ENCODE measurements at regions not wholly inside any gene's neighbourhood (a gene's known extent, or its start where the extent isn't known, plus 50 kb on each side); places are given as distances from the start of the nearest gene placed in this dataset.

DNA sequence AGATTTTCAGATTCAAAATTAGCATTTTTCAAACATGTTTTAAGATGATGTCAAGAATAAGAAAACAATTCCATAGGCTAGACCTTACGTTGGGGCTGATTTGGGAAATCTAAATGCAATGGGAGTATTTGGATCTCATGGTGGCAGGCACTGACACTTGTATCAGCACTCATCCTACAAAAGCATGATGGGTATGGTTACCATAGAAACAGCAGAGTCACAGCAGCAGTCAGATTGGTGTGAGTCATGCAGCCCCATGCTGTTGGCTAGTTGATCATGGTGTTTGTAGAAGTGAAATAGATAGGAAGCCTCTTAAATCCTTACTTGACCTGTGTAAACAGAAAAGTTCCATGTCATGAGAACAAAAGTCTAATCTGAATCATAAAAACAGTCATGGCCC, 1637.3 kb upstream of the PABPC4L start:
- Mint-ChIP-seq H3K9me3 (ENCODE audit: unreplicated experiment) (no peaks in the 10 kb centered on the region), H3K4me1 (ENCODE audit: unreplicated experiment) (peaks cover 8% of the 10 kb centered on the region), H3K27me3 (ENCODE audit: unreplicated experiment) (no peaks in the 10 kb centered on the region), H3K36me3 (ENCODE audit: unreplicated experiment) (no peaks in the 10 kb centered on the region), H3K27ac (ENCODE audit: unreplicated experiment) (peak overlapping the region; percentile 29), H3K4me3 (ENCODE audit: unreplicated experiment) (no peak overlapping the region)
- TF ChIP-seq, protein P1, sequence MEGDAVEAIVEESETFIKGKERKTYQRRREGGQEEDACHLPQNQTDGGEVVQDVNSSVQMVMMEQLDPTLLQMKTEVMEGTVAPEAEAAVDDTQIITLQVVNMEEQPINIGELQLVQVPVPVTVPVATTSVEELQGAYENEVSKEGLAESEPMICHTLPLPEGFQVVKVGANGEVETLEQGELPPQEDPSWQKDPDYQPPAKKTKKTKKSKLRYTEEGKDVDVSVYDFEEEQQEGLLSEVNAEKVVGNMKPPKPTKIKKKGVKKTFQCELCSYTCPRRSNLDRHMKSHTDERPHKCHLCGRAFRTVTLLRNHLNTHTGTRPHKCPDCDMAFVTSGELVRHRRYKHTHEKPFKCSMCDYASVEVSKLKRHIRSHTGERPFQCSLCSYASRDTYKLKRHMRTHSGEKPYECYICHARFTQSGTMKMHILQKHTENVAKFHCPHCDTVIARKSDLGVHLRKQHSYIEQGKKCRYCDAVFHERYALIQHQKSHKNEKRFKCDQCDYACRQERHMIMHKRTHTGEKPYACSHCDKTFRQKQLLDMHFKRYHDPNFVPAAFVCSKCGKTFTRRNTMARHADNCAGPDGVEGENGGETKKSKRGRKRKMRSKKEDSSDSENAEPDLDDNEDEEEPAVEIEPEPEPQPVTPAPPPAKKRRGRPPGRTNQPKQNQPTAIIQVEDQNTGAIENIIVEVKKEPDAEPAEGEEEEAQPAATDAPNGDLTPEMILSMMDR (IDR thresholded peaks at IDR 0.05), result no peak
- no peak for DNase-seq (ENCODE audit: extremely low spot score, unreplicated experiment)

- TF ChIP-seq, protein P1 (IDR thresholded peaks at IDR 0.05), result no peak
- Mint-ChIP-seq H3K36me3 (ENCODE audit: unreplicated experiment) (no peaks in the 10 kb centered on the region), H3K4me1 (ENCODE audit: unreplicated experiment) (peaks cover 8% of the 10 kb centered on the region), H3K27ac (ENCODE audit: unreplicated experiment) (no peak overlapping the region), H3K9me3 (ENCODE audit: unreplicated experiment) (no peaks in the 10 kb centered on the region), H3K4me3 (ENCODE audit: unreplicated experiment) (no peak overlapping the region), H3K27me3 (ENCODE audit: unreplicated experiment) (no peaks in the 10 kb centered on the region)
- DNase-seq (ENCODE audit: extremely low spot score, unreplicated experiment), result no peak
Measured at GRCh38 chr4:135834471-135834870, 1632.9 kb upstream of the PABPC4L start.

- TF ChIP-seq, protein P1 (IDR thresholded peaks at IDR 0.05), result no peak
- peaks cover 2% of the 10 kb centered on the region for H3K4me1 Mint-ChIP-seq (ENCODE audit: unreplicated experiment)
- H3K36me3 Mint-ChIP-seq (ENCODE audit: unreplicated experiment), result no peaks in the 10 kb centered on the region
- no peak overlapping the region for H3K4me3 Mint-ChIP-seq (ENCODE audit: unreplicated experiment)
- no peaks in the 10 kb centered on the region for H3K9me3 Mint-ChIP-seq (ENCODE audit: unreplicated experiment)
- H3K27me3 Mint-ChIP-seq (ENCODE audit: unreplicated experiment), result no peaks in the 10 kb centered on the region
- H3K27ac Mint-ChIP-seq (ENCODE audit: unreplicated experiment), result no peak overlapping the region
- DNase-seq (ENCODE audit: extremely low spot score, unreplicated experiment), result no peak
Measured at GRCh38 chr4:135833529-135833928, 1631.9 kb upstream of the PABPC4L start.

DNA sequence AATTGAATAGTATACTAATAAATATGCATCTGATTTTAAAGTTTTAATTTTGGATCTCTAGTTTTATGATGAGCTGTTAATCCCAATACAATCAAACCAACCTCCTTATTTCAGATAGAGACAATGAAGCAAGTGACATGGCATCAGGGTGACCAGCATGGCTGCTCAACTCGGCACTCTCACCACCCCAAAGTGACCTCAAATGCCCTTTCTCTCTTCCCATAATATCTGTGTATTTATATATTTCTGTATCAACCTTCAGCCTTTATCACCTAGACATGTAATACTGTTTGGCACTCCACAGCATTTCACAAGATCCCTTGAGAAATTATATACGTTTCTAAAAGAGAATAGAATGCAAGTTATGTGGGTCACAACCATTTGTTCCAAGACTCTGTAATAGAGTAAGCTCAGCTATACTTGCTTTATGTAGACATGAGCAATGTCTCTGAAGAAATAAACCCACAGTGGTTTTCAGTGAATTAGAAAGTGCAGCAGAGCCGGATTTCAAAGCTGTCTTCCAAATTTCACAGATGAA, 1623.2 kb upstream of the PABPC4L start:
- peaks cover 2% of the 10 kb centered on the region for H3K27me3 Mint-ChIP-seq (ENCODE audit: unreplicated experiment)
- no peaks in the 10 kb centered on the region for H3K36me3 Mint-ChIP-seq (ENCODE audit: unreplicated experiment)
- no peak overlapping the region for H3K4me3 Mint-ChIP-seq (ENCODE audit: unreplicated experiment)
- H3K9me3 Mint-ChIP-seq (ENCODE audit: unreplicated experiment), result no peaks in the 10 kb centered on the region
- no peak overlapping the region for H3K27ac Mint-ChIP-seq (ENCODE audit: unreplicated experiment)
- DNase-seq (ENCODE audit: extremely low spot score, unreplicated experiment), result no peak
- TF ChIP-seq, protein P1 (IDR thresholded peaks at IDR 0.05), result no peak
- H3K4me1 Mint-ChIP-seq (ENCODE audit: unreplicated experiment), result no peaks in the 10 kb centered on the region

DNA sequence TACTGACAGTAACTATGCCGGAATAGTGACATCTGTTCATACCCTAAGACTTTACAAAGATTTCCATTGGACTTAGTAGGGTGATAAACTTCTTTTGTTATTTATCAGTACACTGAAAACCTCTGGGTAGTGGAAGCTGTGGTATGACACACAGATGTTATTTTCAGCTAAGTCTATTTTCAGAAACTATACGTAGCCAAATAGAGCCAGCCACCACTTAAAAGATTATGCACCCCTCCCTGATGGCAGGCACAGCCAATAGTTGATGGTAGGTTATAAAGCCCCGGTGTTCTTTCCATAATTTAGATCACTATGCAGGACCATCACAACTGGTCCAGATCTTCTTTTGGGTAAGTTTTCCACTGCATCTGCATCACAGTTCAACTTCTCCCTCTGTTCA, 1603.2 kb upstream of the PABPC4L start:
- no peaks in the 10 kb centered on the region for H3K9me3 Mint-ChIP-seq (ENCODE audit: unreplicated experiment)
- TF ChIP-seq, protein P1 (IDR thresholded peaks at IDR 0.05), result no peak
- no peaks in the 10 kb centered on the region for H3K36me3 Mint-ChIP-seq (ENCODE audit: unreplicated experiment)
- H3K27me3 Mint-ChIP-seq (ENCODE audit: unreplicated experiment), result no peaks in the 10 kb centered on the region
- no peak overlapping the region for H3K27ac Mint-ChIP-seq (ENCODE audit: unreplicated experiment)
- DNase-seq (ENCODE audit: extremely low spot score, unreplicated experiment), result no peak
- H3K4me1 Mint-ChIP-seq (ENCODE audit: unreplicated experiment), result no peaks in the 10 kb centered on the region
- H3K4me3 Mint-ChIP-seq (ENCODE audit: unreplicated experiment), result no peak overlapping the region
